ENCODE measurements at regions not wholly inside any gene's neighbourhood (a gene's known extent, or its start where the extent isn't known, plus 50 kb on each side); places are given as distances from the start of the nearest gene placed in this dataset.
"Not testable (repeated sequence)": the region's sequence is repeated elsewhere in the genome, so short reads cannot be mapped to it uniquely, and the experiment has no call there.

DNA sequence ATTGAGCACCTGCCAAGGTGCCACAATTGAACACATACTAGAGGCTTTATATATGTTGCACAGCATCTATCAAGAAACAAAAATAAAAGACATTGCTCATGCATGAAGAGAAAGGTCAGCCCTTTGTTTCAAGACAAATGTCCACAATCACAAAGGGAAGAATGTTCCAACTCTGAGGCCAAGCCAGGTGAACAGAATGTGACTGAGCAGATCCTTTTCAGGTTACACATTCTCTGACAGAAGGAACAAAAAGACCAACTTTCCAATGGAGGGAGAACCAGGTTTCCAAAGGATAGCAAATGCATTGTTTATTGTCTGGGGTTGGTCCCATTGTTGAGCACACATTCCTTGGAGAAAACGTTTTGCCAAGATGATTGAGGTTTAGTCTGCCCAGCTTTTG, 50.2 kb upstream of the FAM174B start:
- no peak for DNase-seq (ENCODE audit: low spot score)

DNA sequence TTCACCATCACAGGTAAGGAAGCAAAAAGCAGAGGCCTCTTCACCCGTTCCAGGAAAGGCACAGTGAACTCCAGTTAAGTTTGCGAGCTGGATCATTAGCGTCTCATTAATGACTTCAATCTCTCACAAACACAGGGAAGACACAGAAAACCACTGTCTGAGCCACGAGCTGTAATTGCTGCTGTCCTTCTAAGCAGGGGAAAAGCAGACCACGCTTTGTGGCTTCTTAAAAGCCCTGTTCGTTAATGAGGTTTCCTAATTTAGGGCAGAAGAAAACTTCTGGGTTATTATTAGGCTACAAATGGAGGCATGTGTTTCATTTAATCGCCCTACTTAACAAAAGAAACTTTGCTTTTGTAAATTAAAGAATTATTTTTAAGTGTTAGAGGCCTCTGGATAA, 50.6 kb upstream of the FAM174B start:
- no peak for DNase-seq (ENCODE audit: low spot score)

DNA sequence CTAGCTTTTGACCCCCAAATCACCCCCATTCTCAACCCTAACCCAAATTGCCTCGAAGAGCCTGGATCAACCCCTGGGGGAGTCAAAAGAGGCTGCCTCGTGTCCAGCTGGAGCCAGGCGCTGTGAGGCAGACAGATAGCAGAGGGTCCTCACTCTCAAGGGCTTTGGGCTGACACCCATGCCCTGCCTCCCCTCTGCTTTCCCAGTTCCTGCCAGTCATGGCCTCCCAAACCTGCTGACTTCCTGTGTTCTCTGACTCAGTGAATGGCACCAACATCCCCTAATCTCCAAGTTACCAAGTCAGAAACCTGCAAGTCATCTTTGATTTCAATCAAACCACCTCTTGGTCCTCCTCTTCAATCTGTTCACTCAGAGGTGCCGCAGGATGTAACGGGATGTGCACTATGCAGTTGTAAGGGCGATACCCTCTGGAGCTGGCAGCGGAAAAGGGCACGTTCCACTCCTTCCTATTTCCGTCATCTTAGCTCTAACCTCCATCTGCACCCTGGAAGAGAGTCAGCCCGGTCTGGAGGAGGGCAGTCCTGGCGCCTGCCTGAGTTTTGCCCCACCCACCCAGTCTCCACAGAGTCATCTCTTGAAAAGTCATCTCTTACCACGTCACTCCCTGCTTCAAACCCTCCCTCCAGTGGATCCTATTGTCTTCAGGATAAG, 52.4 kb upstream of the FAM174B start:
- DNase-seq (ENCODE audit: low spot score): no peak

DNA sequence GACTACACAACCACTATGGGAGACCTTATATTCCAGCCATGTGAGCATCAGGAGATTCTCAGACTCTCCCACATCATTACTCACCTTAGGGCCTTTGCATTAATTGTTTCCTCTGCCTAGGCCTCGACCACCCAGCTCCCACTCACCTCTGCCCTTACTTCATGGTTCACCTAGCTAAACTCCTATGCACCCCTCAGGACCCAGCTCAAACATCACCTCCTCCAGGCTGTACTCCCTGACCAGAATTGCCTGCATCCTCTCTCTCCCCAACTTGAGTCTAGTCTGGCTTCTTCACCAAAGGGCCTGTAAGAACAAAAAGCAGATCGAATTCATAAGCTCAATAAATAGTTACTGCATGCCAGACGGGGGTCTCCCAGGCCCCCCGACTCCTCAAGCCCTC, 53.1 kb upstream of the FAM174B start:
- no peak for DNase-seq (ENCODE audit: low spot score)

DNA sequence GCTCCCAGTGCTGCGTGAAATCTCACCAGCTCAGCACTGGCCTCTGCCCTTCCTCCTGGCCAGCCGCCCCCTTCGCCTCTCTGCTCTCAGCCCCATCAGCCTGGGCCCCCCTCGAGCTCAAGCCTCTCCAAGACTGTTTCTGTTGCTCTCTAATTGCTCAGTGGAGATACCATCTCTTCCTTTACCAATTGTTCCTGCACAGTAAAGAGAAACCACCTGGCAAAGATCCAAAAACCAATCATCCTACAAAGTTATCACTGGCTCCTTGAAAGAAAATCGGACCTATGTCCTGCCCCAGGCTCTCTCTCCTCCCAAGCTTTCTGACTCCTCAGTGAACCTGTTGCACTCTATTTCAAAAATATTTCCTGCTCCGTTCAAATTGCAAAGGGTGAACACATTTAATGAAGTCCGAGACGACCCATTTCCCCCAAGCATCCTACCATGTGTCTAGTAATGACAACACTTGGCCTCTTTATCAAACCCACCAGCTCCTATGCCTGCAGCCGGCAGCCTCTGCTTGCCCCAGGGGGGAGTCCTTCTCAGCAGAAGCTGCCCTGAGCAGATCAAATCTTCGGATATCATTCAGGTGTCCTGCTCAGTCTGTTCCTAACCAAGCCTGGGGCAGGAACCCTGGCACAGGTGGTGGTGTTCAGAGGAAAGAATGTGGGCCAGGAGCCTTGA, 53.7 kb upstream of the FAM174B start:
- DNase-seq (ENCODE audit: low spot score): no peak

DNA sequence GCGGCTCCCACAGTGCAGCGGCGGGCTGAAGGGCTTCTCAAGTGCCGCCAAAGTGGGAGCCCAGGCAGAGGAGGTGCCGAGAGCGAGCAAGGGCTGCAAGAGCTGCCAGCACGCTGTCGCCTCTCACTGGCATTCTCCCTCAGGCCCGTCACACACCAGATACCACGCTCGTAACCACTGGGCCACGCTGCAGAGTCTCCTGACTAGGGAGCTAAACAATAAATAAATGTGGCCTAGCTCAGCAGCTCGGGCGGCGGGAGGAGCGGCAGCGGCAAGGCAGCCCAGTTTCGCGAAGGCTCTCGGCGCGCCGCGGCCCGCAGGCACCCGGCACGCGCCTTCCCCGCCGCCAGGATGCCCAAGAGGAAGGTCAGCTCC, 55.9 kb upstream of the FAM174B start:
- DNase-seq (ENCODE audit: low spot score): no peak

DNA sequence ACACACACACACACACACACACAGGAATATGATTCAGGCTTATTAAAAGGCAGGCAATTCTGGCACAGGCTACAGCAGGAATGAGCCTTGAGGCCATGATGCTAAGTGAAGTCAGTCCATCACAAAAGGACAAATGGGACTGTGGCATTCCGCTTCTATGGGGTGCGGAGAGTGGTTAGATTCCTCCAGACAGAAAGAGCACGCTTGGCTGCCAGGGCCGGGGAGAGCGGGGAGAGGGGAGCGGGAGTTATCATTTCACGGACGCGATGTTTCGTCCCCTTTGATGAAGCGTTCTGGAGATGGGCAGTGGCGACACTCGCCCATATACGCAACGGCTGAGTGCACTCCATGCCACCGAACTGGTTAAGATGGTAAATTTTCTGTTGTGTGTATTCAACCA, 58.5 kb upstream of the FAM174B start:
- DNase-seq (ENCODE audit: low spot score): no peak

DNA sequence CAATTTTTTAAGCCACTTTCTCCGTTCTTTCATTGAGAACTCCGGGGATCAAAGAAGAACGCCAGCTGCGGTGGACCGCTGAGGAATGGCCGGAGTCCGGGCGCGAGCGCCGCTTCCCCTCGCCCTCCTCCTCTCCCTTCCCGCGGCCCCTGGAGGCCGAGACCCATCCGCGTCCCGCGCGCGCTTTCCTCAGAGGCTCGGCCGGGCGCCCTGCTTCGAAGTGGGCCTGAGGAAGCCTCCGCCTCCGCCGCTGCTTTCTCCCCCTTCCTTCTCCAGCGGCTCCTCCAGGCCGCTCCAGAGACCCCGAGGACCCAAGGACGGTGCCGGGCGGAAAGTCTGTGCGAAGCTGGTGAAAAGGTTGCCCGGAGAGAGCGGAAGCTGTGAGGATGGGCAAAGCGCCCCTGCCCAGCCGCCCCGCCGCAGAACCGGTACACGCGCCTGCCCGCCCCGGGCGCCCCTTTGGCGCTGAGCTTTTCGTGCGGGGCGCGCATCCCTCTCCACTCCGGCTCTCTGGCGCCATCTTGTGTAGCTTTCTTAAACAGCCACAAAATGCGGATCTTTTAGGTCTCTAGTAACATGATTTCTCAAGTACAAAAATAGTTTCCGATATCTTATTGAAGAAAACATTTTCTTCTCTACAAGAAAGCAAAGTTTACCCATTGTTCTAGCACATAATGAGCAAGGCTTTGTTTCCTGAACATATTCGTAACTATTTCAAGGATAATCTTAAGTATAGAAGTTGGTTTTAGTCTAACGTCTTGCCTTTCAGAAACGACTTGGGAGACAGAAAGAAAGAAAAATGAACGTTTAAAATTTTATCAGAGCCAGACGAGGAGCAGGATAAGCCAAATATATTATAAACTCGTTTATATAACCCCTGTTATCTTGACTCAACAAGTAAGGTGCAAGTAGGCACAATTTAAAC, 59.2 kb upstream of the FAM174B start:
- DNase-seq (ENCODE audit: low spot score): peak; percentile 65

DNA sequence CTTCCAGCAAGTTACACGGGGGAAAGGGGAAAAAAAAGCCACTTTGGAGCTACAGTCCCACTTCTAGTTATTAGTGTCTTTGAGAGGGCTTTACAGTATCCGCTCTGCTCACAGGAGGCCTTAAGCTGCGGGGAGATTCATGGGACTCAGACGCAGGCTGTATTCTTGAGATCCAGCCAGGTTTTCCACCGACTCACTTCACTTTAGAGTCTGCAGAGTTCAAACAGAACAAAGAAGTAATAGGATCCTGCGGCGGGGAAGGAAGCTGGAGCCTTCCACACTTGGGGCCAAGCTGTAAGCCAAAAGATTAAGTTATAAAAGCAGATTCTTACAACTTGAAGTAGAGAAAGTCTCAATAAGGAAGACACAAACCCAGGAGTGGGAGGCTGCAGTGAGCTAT, 60.2 kb upstream of the FAM174B start:
- no peak for DNase-seq (ENCODE audit: low spot score)

DNA sequence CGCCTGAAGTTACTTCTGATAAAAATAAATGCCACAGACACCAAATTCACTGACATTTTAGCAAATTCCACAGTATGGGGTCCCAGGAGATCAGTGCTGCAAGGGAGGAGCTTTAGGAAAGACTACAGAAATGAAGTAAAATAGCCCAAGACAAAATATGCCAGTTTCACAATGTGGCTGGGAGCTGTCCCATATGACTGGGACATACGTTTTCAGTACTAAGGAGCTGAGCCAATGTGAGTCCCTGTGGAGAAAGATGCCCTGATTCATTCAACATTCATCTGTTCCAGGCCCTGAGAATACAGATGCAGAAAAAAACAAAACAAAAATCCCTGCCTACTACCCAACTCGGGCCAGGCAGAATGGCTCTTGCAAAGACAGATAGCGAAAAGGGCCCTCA, 63.4 kb upstream of the FAM174B start:
- DNase-seq (ENCODE audit: low spot score): no peak

DNA sequence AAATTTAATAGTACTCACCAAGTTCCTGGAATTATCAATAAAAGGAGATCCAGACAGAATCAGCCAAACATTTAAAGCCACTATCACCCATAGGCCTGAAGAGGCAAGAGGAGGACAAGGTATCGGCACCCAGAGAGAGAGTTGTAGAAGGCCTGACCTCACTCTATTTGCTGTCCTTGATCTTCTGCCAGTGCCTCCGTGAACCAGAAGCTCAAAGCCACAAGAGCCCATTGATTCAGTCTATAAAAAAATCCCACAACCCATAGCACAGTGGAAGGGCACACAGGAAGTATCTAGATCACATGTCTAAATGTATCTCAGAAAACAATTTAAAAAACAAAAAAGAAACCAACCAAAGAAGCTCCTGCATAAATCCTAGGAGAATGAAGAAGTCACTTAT, 68.6 kb upstream of the FAM174B start:
- no peak for DNase-seq (ENCODE audit: low spot score)

DNA sequence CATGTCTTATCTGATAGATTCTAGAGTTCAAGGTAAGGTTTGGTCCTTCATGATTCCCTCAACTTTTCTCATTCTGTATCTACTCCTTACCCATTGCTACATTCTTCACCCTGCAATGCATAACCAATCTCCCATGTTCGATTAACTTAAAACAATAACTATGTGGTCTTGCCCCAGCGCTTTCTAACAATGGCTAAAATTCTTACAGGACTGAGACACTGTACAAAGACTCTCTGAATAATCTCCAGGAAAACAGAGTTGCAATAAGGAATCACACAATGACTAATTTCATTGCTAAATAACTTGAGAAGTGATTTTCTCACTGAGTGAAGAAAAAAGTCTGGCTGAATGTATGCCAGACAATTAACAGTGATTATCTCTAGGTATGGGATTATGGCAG, 69.6 kb upstream of the FAM174B start:
- DNase-seq (ENCODE audit: low spot score): no peak

DNA sequence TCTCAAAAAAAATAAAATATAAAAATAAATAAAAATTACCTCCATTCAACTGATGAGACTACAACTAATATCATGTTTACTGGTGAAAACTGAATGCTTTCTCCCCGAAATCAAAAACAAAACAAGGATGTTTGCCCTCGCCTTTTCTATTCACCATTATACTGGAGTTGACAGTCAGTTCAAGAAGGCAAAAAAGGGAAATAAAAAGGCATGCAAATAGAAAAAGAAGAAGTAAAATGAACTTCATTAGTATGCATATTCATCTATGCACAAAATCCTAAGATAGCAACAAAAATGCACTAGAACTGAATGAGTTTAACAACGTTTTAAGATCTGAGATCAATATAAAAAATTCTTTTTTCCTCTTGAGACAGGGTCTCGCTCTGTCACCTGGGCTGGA, 72.7 kb upstream of the FAM174B start:
- DNase-seq (ENCODE audit: low spot score): no peak

DNA sequence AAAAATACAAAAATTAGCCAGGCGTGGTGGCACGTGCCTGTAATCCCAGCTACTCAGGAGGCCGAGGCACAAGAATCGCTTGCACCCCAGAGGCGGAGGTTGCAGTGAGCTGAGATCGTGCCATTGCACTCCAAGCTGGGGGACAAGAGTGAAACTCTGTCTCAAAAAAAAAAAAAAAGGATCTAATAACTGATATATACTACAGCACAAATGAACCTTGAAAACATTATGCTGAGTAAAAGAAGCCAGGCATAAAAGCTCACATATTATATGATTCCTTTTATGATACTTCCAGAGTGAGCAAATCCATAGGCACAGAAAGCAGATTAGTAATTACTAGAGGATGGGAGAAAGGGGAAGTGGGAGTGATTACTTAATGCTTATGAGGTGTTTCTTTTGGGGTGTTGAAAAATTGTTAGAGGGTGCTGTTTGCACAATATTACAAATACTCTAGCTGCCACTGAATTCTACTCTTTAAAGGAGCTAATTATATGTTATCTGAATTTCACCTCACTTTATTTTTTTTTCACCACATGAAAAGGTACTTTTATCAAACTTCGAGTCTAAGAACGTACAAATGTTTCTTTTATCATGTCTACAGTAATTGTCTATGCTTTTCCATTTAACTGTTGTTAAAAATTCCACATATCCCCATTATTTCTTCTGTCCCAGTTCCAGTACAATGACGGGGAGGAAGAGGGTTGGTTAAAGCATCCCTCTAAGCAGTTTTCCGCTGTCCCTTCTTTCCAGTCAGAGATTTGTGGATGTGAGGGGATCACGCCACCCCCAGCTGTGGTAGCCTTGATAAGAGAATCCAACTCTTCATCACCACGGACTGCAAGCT, 77.7 kb upstream of the FAM174B start:
- DNase-seq (ENCODE audit: low spot score): no peak

DNA sequence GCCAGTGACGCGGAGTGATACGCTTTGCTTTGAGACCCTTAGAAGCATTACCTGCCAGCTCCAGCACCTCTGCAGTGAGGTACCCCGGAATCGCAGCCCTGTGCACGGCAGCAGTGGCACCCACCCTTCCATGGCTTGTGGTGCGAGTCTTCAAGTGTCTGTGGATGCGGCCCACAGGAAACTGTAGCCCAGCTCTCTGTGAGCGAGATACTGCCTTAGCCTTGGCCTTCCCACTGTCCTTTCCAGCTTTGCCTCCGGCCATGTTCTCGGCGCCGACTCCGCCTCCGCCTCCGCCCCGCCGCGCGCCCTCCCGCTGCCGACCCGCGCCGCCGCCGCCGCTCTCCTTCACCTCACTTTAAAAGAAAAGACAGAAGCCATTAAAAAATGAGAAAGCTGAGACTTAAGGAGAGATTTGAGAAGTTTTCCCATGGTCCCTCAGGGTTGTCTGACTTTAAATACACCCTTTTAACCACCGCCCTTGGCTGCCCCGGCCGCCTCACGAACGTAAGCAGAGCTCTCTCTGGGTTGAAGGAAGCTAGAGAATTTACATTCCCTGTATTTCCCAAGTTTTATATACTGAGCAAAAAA, 78.5 kb upstream of the FAM174B start:
- peak; percentile 9 for DNase-seq (ENCODE audit: low spot score)

DNA sequence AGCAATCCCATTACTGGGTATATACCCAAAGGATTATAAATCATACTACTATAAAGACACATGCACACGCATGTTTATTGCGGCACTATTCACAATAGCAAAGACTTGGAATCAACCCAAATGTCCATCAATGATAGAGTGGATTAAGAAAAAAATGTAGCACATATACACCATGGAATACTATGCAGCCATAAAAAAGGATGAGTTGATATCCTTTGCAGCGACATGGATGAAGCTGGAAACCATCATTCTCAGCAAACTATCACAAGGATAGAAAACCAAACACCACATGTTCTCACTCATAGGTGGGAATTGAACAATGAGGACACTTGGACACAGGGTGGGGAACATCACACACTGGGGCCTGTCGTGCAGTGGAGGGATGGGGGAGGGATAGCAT, 83.7 kb upstream of the FAM174B start:
- DNase-seq (ENCODE audit: low spot score): not testable (repeated sequence)

DNA sequence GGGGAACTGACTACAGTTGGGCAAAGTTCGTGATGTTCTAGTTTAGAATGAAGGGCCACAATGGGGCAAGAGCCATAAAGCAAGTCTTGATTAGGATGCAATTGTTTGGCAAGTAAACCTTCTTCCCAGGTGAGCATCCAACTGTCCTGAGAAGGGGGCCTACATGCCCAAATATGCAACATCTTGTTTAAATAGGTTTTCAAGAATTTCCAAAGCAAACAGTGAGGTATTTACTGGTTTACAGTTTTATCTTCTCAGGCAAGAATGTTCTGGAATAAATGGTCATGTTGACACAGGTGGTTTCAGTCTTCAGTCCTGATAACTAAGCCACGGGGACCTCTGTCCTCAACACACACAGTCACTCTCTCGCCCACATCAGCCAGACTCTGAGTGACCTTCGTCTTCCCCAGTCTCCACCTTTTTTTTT, 90.3 kb upstream of the FAM174B start:
- no peak for DNase-seq (ENCODE audit: low spot score)

DNA sequence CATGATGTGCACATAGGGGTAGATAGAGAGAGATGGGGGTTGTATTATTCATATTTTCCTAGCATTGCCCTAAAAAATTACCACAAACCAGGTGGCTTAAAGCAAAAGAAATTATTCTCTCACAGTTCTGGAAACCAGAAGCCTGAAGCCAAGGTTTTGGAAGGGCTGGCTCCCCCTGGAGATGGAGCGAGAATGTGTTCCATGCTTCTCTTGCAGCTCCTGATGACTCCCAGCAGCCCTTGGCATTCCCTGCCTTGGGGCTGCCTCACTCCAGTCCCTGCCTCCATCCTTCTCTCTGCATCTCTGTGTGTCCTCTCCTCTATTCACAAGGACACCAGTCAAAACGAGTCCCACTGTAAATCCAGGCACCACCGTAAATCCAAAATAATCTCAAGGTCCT, 91.5 kb upstream of the FAM174B start:
- no peak for DNase-seq (ENCODE audit: low spot score)

DNA sequence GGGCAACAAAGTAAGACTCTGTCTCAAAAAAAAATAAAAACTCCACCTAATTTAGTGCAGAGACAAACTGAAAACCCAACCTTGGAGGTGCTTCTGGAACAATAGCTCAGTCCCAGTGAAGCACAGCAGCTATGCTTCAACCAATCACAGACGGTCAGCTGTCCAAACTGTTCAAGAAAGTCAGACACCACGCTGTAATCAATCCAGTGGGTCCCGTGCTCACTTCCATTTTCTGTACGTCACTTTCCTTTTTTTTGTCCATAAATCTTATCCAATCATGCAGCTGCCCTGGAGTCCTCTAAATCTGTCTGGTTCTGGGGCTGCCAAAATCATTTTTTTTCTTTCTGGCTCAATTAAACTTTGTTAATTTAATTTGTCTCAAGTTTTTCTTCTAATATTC, 93.6 kb upstream of the FAM174B start:
- DNase-seq (ENCODE audit: low spot score): no peak

DNA sequence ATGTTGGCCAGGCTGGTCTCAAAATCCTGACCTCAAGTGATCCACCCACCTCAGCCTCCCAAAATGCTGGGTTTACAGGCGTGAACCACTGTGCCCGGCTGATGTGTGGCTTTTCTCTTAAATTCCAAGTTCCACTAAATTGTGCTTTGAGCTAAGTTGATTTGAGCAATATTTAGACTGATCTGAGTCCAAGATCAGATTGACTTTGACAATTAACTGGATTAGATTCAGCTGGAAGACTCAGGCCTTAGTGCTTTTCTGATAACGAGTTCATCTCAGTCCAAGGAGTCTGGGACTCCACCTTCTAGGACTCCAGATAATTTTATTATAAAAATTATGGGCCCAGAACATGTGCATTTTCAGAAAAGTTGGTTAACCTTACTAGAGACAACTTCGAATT, 94.4 kb upstream of the FAM174B start:
- DNase-seq (ENCODE audit: low spot score): no peak

DNA sequence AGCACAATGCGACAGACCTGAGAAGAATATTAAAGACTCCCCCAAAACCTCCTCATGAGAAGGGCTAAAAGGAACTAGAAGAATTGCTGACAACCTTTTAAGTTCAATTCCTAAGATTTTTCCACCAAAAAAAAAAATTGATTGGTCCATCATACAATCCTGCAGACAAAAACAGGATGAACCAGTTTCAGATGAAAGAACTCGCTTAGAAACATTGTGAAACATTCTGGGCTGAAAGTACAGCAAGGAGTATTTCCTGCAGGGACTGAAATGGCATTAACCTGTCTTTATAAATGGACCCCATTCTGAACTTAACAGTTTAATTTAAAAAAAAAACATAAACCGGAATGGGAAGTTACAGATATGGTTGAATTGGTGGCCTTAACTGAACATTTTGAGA, 96.0 kb upstream of the FAM174B start:
- no peak for DNase-seq (ENCODE audit: low spot score)

DNA sequence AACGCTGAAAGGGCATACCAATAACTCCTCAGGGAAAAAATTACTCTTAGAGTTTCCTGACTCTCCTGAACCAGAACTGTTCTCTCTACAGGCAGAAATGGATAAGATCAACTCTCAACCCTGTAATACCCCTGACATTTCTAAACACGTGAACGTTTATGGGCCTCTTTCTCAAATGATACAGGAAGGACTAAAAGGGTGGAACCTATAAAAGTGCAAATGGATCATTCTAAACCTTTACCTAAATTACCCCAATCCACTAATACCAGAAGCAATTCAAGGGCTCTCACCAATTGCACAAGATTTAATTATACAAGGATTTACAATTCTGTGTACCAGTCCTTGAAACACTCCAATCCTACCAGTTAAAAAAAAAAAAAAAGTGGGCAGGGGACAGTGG, 98.0 kb upstream of the FAM174B start:
- DNase-seq (ENCODE audit: low spot score): no peak
